Prostate gland (tissue), 2 donors: ENCODE measurements at regions not wholly inside any gene's neighbourhood (a gene's known extent, or its start where the extent isn't known, plus 50 kb on each side); places are given as distances from the start of the nearest gene placed in this dataset.

Experiments used
- CTCF ChIP-seq, 4 experiments: fragments of 200-600 bp in 2 of 4; fragments of 450-650 bp in 2 of 4; sonication (generic) in 2 of 4; IDR thresholded peaks; 1 replicate in 3 of 4; 2 replicates in 1 of 4; pipeline ENCODE4 v1.5.1; 2016 to 2019; ENCODE audit warnings: antibody characterized with exemption in 4 of 4, mild to moderate bottlenecking in 2 of 4, moderate library complexity in 2 of 4
- POLR2AphosphoS5 ChIP-seq: sonication (generic); formaldehyde crosslinking; IDR thresholded peaks from one replicate; pipeline ENCODE4 v1.6.1; 2017; ENCODE audit warnings: antibody characterized with exemption

GRCh38 chr2:121094101-121094500 lies 190.9 kb downstream of the TFCP2L1 start:
- TF ChIP-seq CTCF (IDR thresholded peaks at IDR 0.05) = no peak
- TF ChIP-seq POLR2AphosphoS5 = no peak
